Stimulated activated CD8-positive, alpha-beta memory T cell treated with anti-CD3 and anti-CD28 coated beads, Interleukin-15, amount 100 ng/mL, for 24 hours (primary cell): ENCODE measurements at regions not wholly inside any gene's neighbourhood (a gene's known extent, or its start where the extent isn't known, plus 50 kb on each side); places are given as distances from the start of the nearest gene placed in this dataset.

ENCODE experiments used
- DNase-seq: peaks from one replicate; pipeline ENCODE4 v3.0.0-alpha.2; 2020; ENCODE audit warnings: low read depth

GRCh38 chr14:101105045-101105444 is 201.5 kb upstream of the RTL1 start:
- DNase-seq = no peak

- DNase-seq = no peak
Observed at GRCh38 chr14:101108579-101109346, 205.2 kb upstream of the RTL1 start.

GRCh38 chr14:101109347-101109638 is 205.8 kb upstream of the RTL1 start:
- DNase-seq = no peak

- no peak for DNase-seq
Observed at GRCh38 chr14:101109981-101110728, 206.6 kb upstream of the RTL1 start.

GRCh38 chr14:101110729-101111619 is 207.5 kb upstream of the RTL1 start:
- no peak for DNase-seq

- DNase-seq = no peak
Observed at GRCh38 chr14:101111620-101112290, 208.2 kb upstream of the RTL1 start.

- no peak for DNase-seq
Observed at GRCh38 chr14:101112351-101113107, 209.0 kb upstream of the RTL1 start.

GRCh38 chr14:101113108-101113612 is 209.6 kb upstream of the RTL1 start:
- no peak for DNase-seq

- no peak for DNase-seq
Observed at GRCh38 chr14:101113835-101114725, 210.6 kb upstream of the RTL1 start.

GRCh38 chr14:101114726-101115515 is 211.4 kb upstream of the RTL1 start:
- DNase-seq = no peak

GRCh38 chr14:101115652-101116051 is 212.1 kb upstream of the RTL1 start:
- DNase-seq = no peak

- no peak for DNase-seq
Observed at GRCh38 chr14:101116065-101116464, 212.5 kb upstream of the RTL1 start.

- no peak for DNase-seq
Observed at GRCh38 chr14:101116486-101117130, 213.1 kb upstream of the RTL1 start.

- no peak for DNase-seq
Observed at GRCh38 chr14:101117543-101117942, 214.0 kb upstream of the RTL1 start.

- no peak for DNase-seq
Observed at GRCh38 chr14:101118233-101118632, 214.7 kb upstream of the RTL1 start.

GRCh38 chr14:101118746-101119591 is 215.4 kb upstream of the RTL1 start:
- no peak for DNase-seq

GRCh38 chr14:101119830-101120571 is 216.5 kb upstream of the RTL1 start:
- no peak for DNase-seq
